ENCODE measurements at regions not wholly inside any gene's neighbourhood (a gene's known extent, or its start where the extent isn't known, plus 50 kb on each side); places are given as distances from the start of the nearest gene placed in this dataset.

- peak; percentile 77; the same call in 1 of the 2 replicates for TF ChIP-seq ZXDB (tag by site-specific recombination; IDR thresholded peaks at IDR 0.05)
- peak; percentile 53; the same call in 1 of the 2 replicates for TF ChIP-seq ZNF558 (tag by site-specific recombination; IDR thresholded peaks at IDR 0.05)
- peak; percentile 51; the same call in 1 of the 2 replicates for TF ChIP-seq ZFP3 (tag by site-specific recombination; IDR thresholded peaks at IDR 0.05; ENCODE audit: low read depth)
- TF ChIP-seq ZNF510 (tag by site-specific recombination; IDR thresholded peaks at IDR 0.05; ENCODE audit: insufficient replicate concordance), result peak; percentile 88
- 0 out of 2 replicates have a peak, but pooled peaks have one; percentile 53 for TF ChIP-seq ZNF19 (tag by site-specific recombination; IDR thresholded peaks at IDR 0.05; ENCODE audit: low read depth)
- 0 out of 2 replicates have a peak, but pooled peaks have one; percentile 65 for TF ChIP-seq AEBP2 (tag by site-specific recombination; IDR thresholded peaks at IDR 0.05; ENCODE audit: borderline replicate concordance)
Measured at GRCh38 chr7:81152925-81153324, 234.1 kb upstream of the SEMA3C start (continued).

GRCh38 chr7:81150951-81151361 is 232.1 kb upstream of the SEMA3C start:
- ChIA-PET CTCF (no interaction called here), POLR2A (no interaction called here)
- H3K4me3 ChIP-seq (ENCODE audit: low read depth, low read length), result no peak overlapping the region
- no peaks in the 10 kb centered on the region for H3K36me3 ChIP-seq (ENCODE audit: control insufficient read depth in 2 of 2, insufficient read depth in 1 of 2, low read length in 2 of 2)
- H3K9me3 ChIP-seq (ENCODE audit: control insufficient read depth, insufficient read depth, low read depth, low read length), result no peaks in the 10 kb centered on the region
- no peak for TF ChIP-seq FEZF1 (tag by site-specific recombination; IDR thresholded peaks at IDR 0.05)
- no peak for TF ChIP-seq PRDM4 (tag by site-specific recombination; IDR thresholded peaks at IDR 0.05)
- H3K4me1 ChIP-seq (ENCODE audit: control insufficient read depth, insufficient read depth, low read length), result no peaks in the 10 kb centered on the region
- no peak overlapping the region for H3K27ac ChIP-seq (ENCODE audit: extremely low read depth, low read depth, low read length)

- Histone ChIP-seq H3K4me1 (ENCODE audit: control insufficient read depth, insufficient read depth, low read length) (no peaks in the 10 kb centered on the region), H3K36me3 (ENCODE audit: control insufficient read depth in 2 of 2, insufficient read depth in 1 of 2, low read length in 2 of 2) (no peaks in the 10 kb centered on the region), H3K9me3 (ENCODE audit: control insufficient read depth, insufficient read depth, low read depth, low read length) (no peaks in the 10 kb centered on the region), H3K4me3 (ENCODE audit: low read depth, low read length) (no peak overlapping the region), H3K27ac (ENCODE audit: extremely low read depth, low read depth, low read length) (no peak overlapping the region)
- POLR2A ChIA-PET, result no interaction called here
- CTCF ChIA-PET, result no interaction called here
- TF ChIP-seq ZBTB1 (tag by site-specific recombination; IDR thresholded peaks at IDR 0.05) (no peak), ZNF664 (tag by site-specific recombination; IDR thresholded peaks at IDR 0.05) (no peak), ZBTB20 (tag by site-specific recombination; IDR thresholded peaks at IDR 0.05) (no peak), ZNF645 (tag by site-specific recombination; IDR thresholded peaks at IDR 0.05) (no peak), ZBTB8A (tag by site-specific recombination; IDR thresholded peaks at IDR 0.05) (no peak), MEIS1 (CRISPR knock-in tag; IDR thresholded peaks at IDR 0.05; ENCODE audit: borderline replicate concordance) (no peak), ZNF701 (tag by site-specific recombination; IDR thresholded peaks at IDR 0.05) (no peak), ZNF148 (tag by site-specific recombination; IDR thresholded peaks at IDR 0.05; ENCODE audit: borderline replicate concordance) (no peak), ZSCAN4 (tag by site-specific recombination; IDR thresholded peaks at IDR 0.05) (no peak), ZFHX2 (tag by site-specific recombination; conservative IDR thresholded peaks at IDR 0.05) (no peak), ZNF623 (tag by site-specific recombination; IDR thresholded peaks at IDR 0.05) (no peak), ZNF626 (tag by site-specific recombination; IDR thresholded peaks at IDR 0.05) (no peak), ATF2 (tag by site-specific recombination; IDR thresholded peaks at IDR 0.05; ENCODE audit: low read depth) (no peak)
Measured at GRCh38 chr7:81143856-81144255, 225.0 kb upstream of the SEMA3C start.
